Tibial nerve (tissue), 4 donors: ENCODE measurements at regions not wholly inside any gene's neighbourhood (a gene's known extent, or its start where the extent isn't known, plus 50 kb on each side); places are given as distances from the start of the nearest gene placed in this dataset.

Experiments
- DNase-seq, 2 donors: peaks; one replicate each; pipeline ENCODE4 v3.0.0-alpha.2; 2019; ENCODE audit warnings: low spot score in 2 of 2
- H3K27ac ChIP-seq, 4 donors: fragments of 200-600 bp; sonication (generic) in 3 of 4; one replicate each; pipeline ENCODE4 v1.5.1; 2017 to 2019; ENCODE audit warnings: mild to moderate bottlenecking in 1 of 4
- H3K27me3 ChIP-seq, 2 donors: fragments of 200-600 bp; sonication (generic) in 1 of 2; one replicate each; pipeline versions ENCODE4 v1.5.1 to v1.6.0; 2017 to 2019
- H3K36me3 ChIP-seq, 3 donors: fragments of 200-600 bp; sonication (generic); one replicate each; pipeline ENCODE4 v1.5.1; 2018 to 2019
- H3K4me1 ChIP-seq, 4 donors: fragments of 200-600 bp; sonication (generic) in 3 of 4; one replicate each; pipeline ENCODE4 v1.5.1; 2017 to 2019
- H3K4me3 ChIP-seq, 4 donors: fragments of 200-600 bp; sonication (generic) in 3 of 4; one replicate each; pipeline ENCODE4 v1.5.1; 2017 to 2019; ENCODE audit warnings: mild to moderate bottlenecking in 1 of 4, moderate library complexity in 1 of 4
- H3K9me3 ChIP-seq, 4 donors: fragments of 200-600 bp; sonication (generic) in 3 of 4; one replicate each; pipeline ENCODE4 v1.5.1; 2017 to 2019
- CTCF ChIP-seq, 5 experiments: fragments of 200-600 bp in 3 of 5; fragments of 450-650 bp in 2 of 5; sonication (generic) in 3 of 5; IDR thresholded peaks; one replicate each; pipeline ENCODE4 v1.5.1; 2016 to 2019; ENCODE audit warnings: antibody characterized with exemption in 5 of 5, mild to moderate bottlenecking in 3 of 5, moderate library complexity in 2 of 5
- EP300 ChIP-seq, 2 donors: sonication (generic); formaldehyde crosslinking; IDR thresholded peaks; one replicate each; pipeline ENCODE4 v1.6.1; 2017; ENCODE audit warnings: antibody characterized with exemption in 2 of 2, mild to moderate bottlenecking in 1 of 2
- POLR2A ChIP-seq, 2 donors: fragments of 450-650 bp; IDR thresholded peaks; one replicate each; pipeline ENCODE4 v1.6.1; 2017; ENCODE audit warnings: antibody characterized with exemption in 2 of 2, mild to moderate bottlenecking in 2 of 2, moderate library complexity in 2 of 2
- WGBS, 2 donors: methylation state at CpG; one replicate each; pipeline ENCODE4 v1.1.5; 2018; 5-methylcytosine and 5-hydroxymethylcytosine counted together

- Histone ChIP-seq H3K4me1 (peaks cover 0 to 18% (median 0%) of the 10 kb centered on the region in 4 donors), H3K4me3 (no peak overlapping the region), H3K36me3 (no peaks in the 10 kb centered on the region), H3K9me3 (no peaks in the 10 kb centered on the region), H3K27me3 (no peaks in the 10 kb centered on the region), H3K27ac (no peak overlapping the region)
- WGBS, 2 donors = 71 to 74% methylated on average over 9 of the region's 9 CpGs
- TF ChIP-seq CTCF (IDR thresholded peaks at IDR 0.05) = no peak
- no peak for TF ChIP-seq EP300 (IDR thresholded peaks at IDR 0.05)
- no peak for TF ChIP-seq POLR2A (IDR thresholded peaks at IDR 0.05)
- no peak for DNase-seq
Observed at GRCh38 chr21:41648591-41649031, 118.2 kb downstream of the RIPK4 start.

GRCh38 chr21:41647806-41648561 is 118.9 kb downstream of the RIPK4 start:
- 87 to 94% methylated on average over 9 of the region's 9 CpGs for WGBS, 2 donors
- Histone ChIP-seq H3K9me3 (no peaks in the 10 kb centered on the region), H3K4me1 (peaks cover 0 to 13% (median 0%) of the 10 kb centered on the region in 4 donors), H3K36me3 (no peaks in the 10 kb centered on the region), H3K27me3 (no peaks in the 10 kb centered on the region), H3K4me3 (no peak overlapping the region), H3K27ac (no peak overlapping the region)
- TF ChIP-seq CTCF (IDR thresholded peaks at IDR 0.05) = no peak
- TF ChIP-seq EP300 (IDR thresholded peaks at IDR 0.05) = no peak
- no peak for TF ChIP-seq POLR2A (IDR thresholded peaks at IDR 0.05)
- DNase-seq = no peak

- DNase-seq = no peak
- WGBS, 2 donors = 81 to 88% methylated on average over 10 of the region's 10 CpGs
- H3K36me3 ChIP-seq = no peaks in the 10 kb centered on the region
- H3K4me1 ChIP-seq = peaks cover 0 to 21% (median 10%) of the 10 kb centered on the region in 4 donors
- peak overlapping the region in 3 of 4 donors; percentile 70 to 97 (median 86) for H3K27ac ChIP-seq
- no peak for TF ChIP-seq CTCF (IDR thresholded peaks at IDR 0.05)
- no peak for TF ChIP-seq EP300 (IDR thresholded peaks at IDR 0.05)
- no peak for TF ChIP-seq POLR2A (IDR thresholded peaks at IDR 0.05)
- peaks cover 0 to 2% (median 0%) of the 10 kb centered on the region in 4 donors for H3K9me3 ChIP-seq
- no peaks in the 10 kb centered on the region for H3K27me3 ChIP-seq
- no peak overlapping the region for H3K4me3 ChIP-seq
Observed at GRCh38 chr21:41643246-41643966, 123.4 kb downstream of the RIPK4 start.

- no peak for TF ChIP-seq CTCF (IDR thresholded peaks at IDR 0.05)
- peak in 1 of 2 donors; percentile 20 for TF ChIP-seq POLR2A (IDR thresholded peaks at IDR 0.05)
- TF ChIP-seq EP300 (IDR thresholded peaks at IDR 0.05) = peak in 1 of 2 donors; percentile 70
- no peaks in the 10 kb centered on the region for H3K27me3 ChIP-seq
- WGBS, 2 donors = 23 to 34% methylated on average over 16 of the region's 16 CpGs
- H3K4me3 ChIP-seq = no peak overlapping the region
- H3K9me3 ChIP-seq = peaks cover 0 to 8% (median 0%) of the 10 kb centered on the region in 4 donors
- H3K27ac ChIP-seq = peak overlapping the region; percentile 66 to 97 (median 78)
- H3K4me1 ChIP-seq = peaks cover 0 to 24% (median 10%) of the 10 kb centered on the region in 4 donors
- peak; percentile 43 to 71 for DNase-seq
- no peaks in the 10 kb centered on the region for H3K36me3 ChIP-seq
Observed at GRCh38 chr21:41641821-41642701, 124.8 kb downstream of the RIPK4 start.
